Suprapubic skin (tissue), 3 donors: ENCODE measurements at regions not wholly inside any gene's neighbourhood (a gene's known extent, or its start where the extent isn't known, plus 50 kb on each side); places are given as distances from the start of the nearest gene placed in this dataset.

ENCODE experiments used
- CTCF ChIP-seq, 2 donors: fragments of 200-600 bp in 1 of 2; fragments of 450-650 bp in 1 of 2; sonication (generic) in 1 of 2; IDR thresholded peaks; one replicate each; pipeline ENCODE4 v1.5.1; 2016 to 2019; ENCODE audit warnings: antibody characterized with exemption in 2 of 2, mild to moderate bottlenecking in 1 of 2, moderate library complexity in 1 of 2
- POLR2A ChIP-seq, 2 donors: fragments of 450-650 bp; IDR thresholded peaks; one replicate each; pipeline ENCODE4 v1.6.1; 2017; ENCODE audit warnings: antibody characterized with exemption in 2 of 2, mild to moderate bottlenecking in 2 of 2, moderate library complexity in 2 of 2

DNA sequence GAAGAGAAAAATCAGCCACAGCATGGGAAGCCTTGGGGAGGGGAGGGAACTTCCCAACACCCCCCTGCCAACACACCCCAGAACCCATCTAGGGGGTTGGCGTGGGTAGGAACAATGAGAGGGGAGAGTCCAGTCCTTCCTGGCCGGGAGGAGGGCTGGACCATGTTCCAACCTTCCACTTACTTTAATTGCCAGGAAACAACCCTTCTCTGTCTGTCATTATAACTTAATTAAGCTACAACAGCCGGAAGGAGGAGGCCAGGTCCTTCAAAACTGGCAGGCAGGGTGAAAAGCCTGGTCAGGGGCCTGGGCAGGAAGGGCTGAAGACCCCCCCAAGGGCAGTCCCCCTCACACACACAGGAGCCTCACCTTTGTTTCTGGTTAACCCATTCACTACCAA, 447.0 kb downstream of the SOX9 start:
- TF ChIP-seq CTCF (IDR thresholded peaks at IDR 0.05) (no peak), POLR2A (IDR thresholded peaks at IDR 0.05) (no peak)
